CD14-positive monocyte (primary cell): ENCODE measurements at regions not wholly inside any gene's neighbourhood (a gene's known extent, or its start where the extent isn't known, plus 50 kb on each side); places are given as distances from the start of the nearest gene placed in this dataset.
A peak's percentile ranks its signal among the peaks of the same experiment; 100 is the strongest.

Experiments used
- DNase-seq, 3 donors: peaks; one replicate each; pipeline ENCODE4 v3.0.0-alpha.2; 2011 to 2022
- H2AFZ ChIP-seq: 2 replicates; pipeline ENCODE4 v1.6.0; 2012; ENCODE audit warnings: mild to moderate bottlenecking, low read depth, low read length, inconsistent platforms; ENCODE audit not compliant: insufficient read depth, poor library complexity, severe bottlenecking
- H3K27ac ChIP-seq, 2 donors: 1 replicate in 1 of 2; 2 replicates in 1 of 2; pipeline ENCODE4 v1.5.1; 2012 to 2013; ENCODE audit warnings: low read length in 2 of 2, control low read depth in 1 of 2, inconsistent platforms in 1 of 2, low read depth in 1 of 2, mild to moderate bottlenecking in 1 of 2
- H3K27me3 ChIP-seq, 2 donors: one replicate each; pipeline versions ENCODE4 v1.6.0 to v1.6.1; 2011 to 2013; ENCODE audit warnings: low read length in 2 of 2; ENCODE audit not compliant: control insufficient read depth in 2 of 2, insufficient read depth in 2 of 2
- H3K36me3 ChIP-seq, 2 donors: replicated peaks in 1 of 2; 1 replicate in 1 of 2; 2 replicates in 1 of 2; pipeline versions ENCODE4 v1.5.1 to v1.6.1; 2012 to 2013; ENCODE audit warnings: low read length in 2 of 2, control low read depth in 1 of 2, inconsistent platforms in 1 of 2, mild to moderate bottlenecking in 1 of 2; ENCODE audit not compliant: insufficient read depth in 2 of 2, control insufficient read depth in 1 of 2
- H3K4me1 ChIP-seq, 2 donors: 1 replicate in 1 of 2; 2 replicates in 1 of 2; pipeline versions ENCODE4 v1.5.1 to v1.6.1; 2012 to 2013; ENCODE audit warnings: low read length in 2 of 2, control low read depth in 1 of 2, inconsistent platforms in 1 of 2, mild to moderate bottlenecking in 1 of 2, moderate library complexity in 1 of 2; ENCODE audit not compliant: insufficient read depth in 2 of 2, control insufficient read depth in 1 of 2
- H3K4me2 ChIP-seq: replicated peaks from 2 replicates; pipeline ENCODE3; 2012; ENCODE audit warnings: low read length, moderate library complexity, mild to moderate bottlenecking; ENCODE audit not compliant: poor library complexity, severe bottlenecking; ENCODE audit errors: extremely low read depth
- H3K4me3 ChIP-seq, 3 experiments: fragments of 200-600 bp in 1 of 3; sonication (generic) in 1 of 3; replicated peaks in 1 of 3; 1 replicate in 2 of 3; 2 replicates in 1 of 3; pipeline ENCODE4 v1.5.1; 2011 to 2013; ENCODE audit warnings: low read length in 3 of 3, mild to moderate bottlenecking in 3 of 3, control low read depth in 2 of 3, low read depth in 2 of 3, inconsistent platforms in 1 of 3, moderate library complexity in 1 of 3
- H3K79me2 ChIP-seq: 2 replicates; pipeline ENCODE4 v1.6.0; 2012; ENCODE audit warnings: mild to moderate bottlenecking, control low read depth, inconsistent platforms, low read length, moderate library complexity; ENCODE audit not compliant: insufficient read depth
- H3K9ac ChIP-seq: 2 replicates; pipeline ENCODE4 v1.6.0; 2017; ENCODE audit warnings: low read length, mild to moderate bottlenecking; ENCODE audit not compliant: insufficient read depth, poor library complexity, severe bottlenecking
- H3K9me3 ChIP-seq, 2 donors: replicated peaks in 1 of 2; 1 replicate in 1 of 2; 2 replicates in 1 of 2; pipeline versions ENCODE4 v1.5.1 to v1.6.1; 2012 to 2013; ENCODE audit warnings: low read length in 2 of 2, control low read depth in 1 of 2; ENCODE audit not compliant: control insufficient read depth in 1 of 2, insufficient read depth in 1 of 2
- H4K20me1 ChIP-seq: 2 replicates; pipeline ENCODE4 v1.6.0; 2012; ENCODE audit warnings: mild to moderate bottlenecking, low read length, control low read depth, moderate library complexity; ENCODE audit not compliant: insufficient read depth
- H3K27ac Mint-ChIP-seq, 7 donors: one replicate each; pipeline ENCODE4 v1.8.0; 2020; ENCODE audit warnings: mild to moderate bottlenecking in 7 of 7, mixed read lengths in 7 of 7, moderate library complexity in 6 of 7, inconsistent platforms in 2 of 7
- H3K27me3 Mint-ChIP-seq, 3 donors: one replicate each; pipeline ENCODE4 v1.8.0; 2021 to 2022; ENCODE audit warnings: low read depth in 3 of 3, mild to moderate bottlenecking in 3 of 3, mixed read lengths in 3 of 3, moderate library complexity in 3 of 3, inconsistent platforms in 1 of 3
- H3K36me3 Mint-ChIP-seq, 2 donors: one replicate each; pipeline ENCODE4 v1.8.0; 2020; ENCODE audit warnings: mixed read lengths in 2 of 2, inconsistent platforms in 1 of 2, mild to moderate bottlenecking in 1 of 2
- H3K4me1 Mint-ChIP-seq: one replicate; pipeline ENCODE4 v1.8.0; 2020; ENCODE audit warnings: mild to moderate bottlenecking, mixed read lengths
- H3K4me3 Mint-ChIP-seq, 2 donors: one replicate each; pipeline ENCODE4 v1.8.0; 2020; ENCODE audit warnings: mild to moderate bottlenecking in 2 of 2, mixed read lengths in 2 of 2, moderate library complexity in 1 of 2
- H3K9me3 Mint-ChIP-seq, 7 donors: one replicate each; pipeline ENCODE4 v1.8.0; 2020 to 2022; ENCODE audit warnings: mixed read lengths in 7 of 7, mild to moderate bottlenecking in 6 of 7, moderate library complexity in 6 of 7, inconsistent platforms in 2 of 7
- CTCF ChIP-seq: fragments of 200-600 bp; IDR thresholded peaks from one replicate; pipeline ENCODE4 v1.8.0; 2022; ENCODE audit warnings: antibody characterized with exemption, mild to moderate bottlenecking
- WGBS: methylation state at CpG from one replicate; pipeline ENCODE4 v1.1.5; 2013; ENCODE audit warnings: missing lambda C conversion rate; ENCODE audit not compliant: insufficient coverage; 5-methylcytosine and 5-hydroxymethylcytosine counted together
- intact Hi-C, 2 donors: fragments of 100-400 bp; cut with micrococcal nuclease; formaldehyde crosslinking; loops; one replicate each; pipeline versions ENCODE4 v1.15.0 to v1.15.1; 2023

- no peak overlapping the region for H3K27ac Mint-ChIP-seq
- H3K4me3 Mint-ChIP-seq, result no peak overlapping the region
- 34% methylated on average over 12 of the region's 27 CpGs for WGBS
These were observed 101.9 kb upstream of the SFSWAP start for GRCh38 chr12:131608740-131609690.

More at GRCh38 chr12:131608740-131609690, 101.9 kb upstream of the SFSWAP start:
- H3K9me3 ChIP-seq, result no peaks in the 10 kb centered on the region
- Mint-ChIP-seq H3K27me3 (peaks cover 3 to 8% (median 8%) of the 10 kb centered on the region in 3 donors), H3K4me1 (peaks cover 54% of the 10 kb centered on the region), H3K36me3 (peaks cover 0 to 4% of the 10 kb centered on the region in 2 donors), H3K9me3 (no peaks in the 10 kb centered on the region)
- H3K36me3 ChIP-seq, result no peaks in the 10 kb centered on the region
- H3K9ac ChIP-seq, result no peak overlapping the region
- peak; percentile 58 to 68 (median 67) for DNase-seq
- H3K27me3 ChIP-seq, result no peaks in the 10 kb centered on the region
- intact Hi-C loops, result loop anchor here in 1 of 2 donors (10.0 kb wide), 1 partner anchor 106 kb away; the partner anchor contains the start of gene SFSWAP
- no peak overlapping the region for H3K4me3 ChIP-seq
- no peak overlapping the region for H2AFZ ChIP-seq
- TF ChIP-seq CTCF, result peak; percentile 92
- H3K79me2 ChIP-seq, result no peaks in the 10 kb centered on the region
- peaks cover 47 to 54% of the 10 kb centered on the region in 2 donors for H3K4me1 ChIP-seq
- H3K27ac ChIP-seq, result no peak overlapping the region
- no peaks in the 10 kb centered on the region for H4K20me1 ChIP-seq
- H3K4me2 ChIP-seq, result peak overlapping the region; percentile 11
